NCI-H1417 (cell line): ENCODE measurements at regions not wholly inside any gene's neighbourhood (a gene's known extent, or its start where the extent isn't known, plus 50 kb on each side); places are given as distances from the start of the nearest gene placed in this dataset.
A peak's percentile ranks its signal among the peaks of the same experiment; 100 is the strongest.

Experiments
- DNase-seq, 3 experiments: peaks; one replicate each; lab custom pipeline; 2025; lab: John Stamatoyannopoulos, UW

- no peak for DNase-seq
Measured at GRCh38 chr11:122346006-122346405, 230.0 kb upstream of the BLID start.

DNA sequence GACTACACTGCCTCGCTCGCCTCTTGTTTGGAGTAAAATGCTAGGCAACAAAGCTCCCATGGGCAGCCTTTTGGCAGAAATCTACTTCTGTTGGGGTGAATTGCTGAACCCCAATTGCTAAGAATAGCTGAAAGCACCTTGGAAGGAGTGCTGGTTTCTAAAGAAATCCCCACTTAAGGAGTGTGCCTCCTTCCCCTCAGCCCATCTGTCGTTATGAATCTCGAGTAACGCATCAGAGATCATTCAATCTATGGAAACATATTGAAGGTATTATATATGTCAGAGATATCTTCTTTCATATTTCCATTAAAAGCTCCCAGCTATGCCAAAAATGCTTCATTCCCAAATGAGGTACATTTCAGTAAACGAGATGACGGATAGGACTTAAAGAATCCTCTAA is 229.6 kb upstream of the BLID start:
- DNase-seq = no peak

DNA sequence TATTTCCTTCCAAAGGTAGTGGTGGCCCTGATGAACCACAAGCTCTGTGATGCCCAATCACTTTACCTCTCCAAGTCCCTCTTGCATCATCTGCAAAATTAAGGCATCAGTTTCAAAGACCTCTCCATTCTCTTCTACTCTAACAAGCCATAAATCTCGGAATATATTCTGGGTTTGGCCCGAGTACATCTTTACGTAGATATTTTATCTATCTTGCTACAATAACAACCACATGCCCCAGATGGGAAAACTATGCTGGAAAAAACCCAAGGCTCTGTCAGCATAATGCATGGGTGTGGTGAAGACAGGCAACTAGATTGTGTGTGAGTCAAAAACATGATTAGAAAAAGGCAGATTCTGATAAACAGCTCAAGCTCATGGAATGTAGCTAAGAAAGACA is 228.2 kb upstream of the BLID start:
- no peak for DNase-seq

DNA sequence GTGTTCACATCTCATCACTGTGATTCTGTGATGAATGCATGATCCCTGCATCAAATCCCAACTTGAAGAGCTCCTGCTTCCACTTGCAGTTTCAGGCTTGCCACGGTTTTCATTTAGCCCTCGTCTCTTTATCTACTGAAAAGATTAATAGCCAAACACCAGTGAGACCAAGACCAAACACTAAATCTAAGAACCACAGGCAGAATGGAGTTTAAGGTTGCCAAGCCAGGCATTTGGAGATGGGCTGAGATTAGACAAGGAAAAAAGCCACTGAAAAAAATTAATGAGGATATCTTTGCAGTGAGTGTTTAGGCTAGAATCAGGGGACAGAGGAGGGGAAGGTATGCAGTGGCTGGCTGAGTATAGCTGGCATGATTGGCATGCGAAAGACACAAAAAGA is 227.2 kb upstream of the BLID start:
- no peak for DNase-seq

DNA sequence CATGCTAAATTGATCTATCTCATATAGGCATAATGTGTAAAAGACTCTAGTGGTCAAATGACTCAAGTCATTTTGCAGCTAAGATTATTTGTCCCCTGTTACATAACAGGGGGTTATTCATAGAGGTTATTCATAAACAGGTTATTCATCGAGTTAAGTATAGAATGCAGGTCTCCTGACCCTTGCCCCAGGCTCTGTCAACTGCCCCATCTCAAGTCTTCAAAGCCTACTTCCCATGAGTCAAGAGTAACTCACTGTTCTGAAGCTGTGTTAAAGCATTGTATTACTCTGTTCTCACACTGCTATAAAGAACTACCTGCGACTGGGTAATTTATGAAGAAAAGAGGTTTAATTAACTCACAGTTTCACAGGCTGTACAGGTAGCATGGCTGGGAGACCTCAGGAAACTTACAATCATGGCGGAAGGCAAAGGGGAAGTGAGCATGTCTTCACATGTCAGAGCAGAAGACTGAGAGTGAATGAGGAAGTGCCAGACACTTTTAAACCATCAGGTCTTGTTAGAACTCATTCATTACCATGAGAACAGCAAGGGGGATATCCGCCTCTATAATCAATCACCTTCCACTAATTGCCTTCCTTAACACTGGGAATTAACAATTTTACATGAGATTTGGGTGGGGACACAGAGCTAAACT is 226.2 kb upstream of the BLID start:
- no peak for DNase-seq

DNA sequence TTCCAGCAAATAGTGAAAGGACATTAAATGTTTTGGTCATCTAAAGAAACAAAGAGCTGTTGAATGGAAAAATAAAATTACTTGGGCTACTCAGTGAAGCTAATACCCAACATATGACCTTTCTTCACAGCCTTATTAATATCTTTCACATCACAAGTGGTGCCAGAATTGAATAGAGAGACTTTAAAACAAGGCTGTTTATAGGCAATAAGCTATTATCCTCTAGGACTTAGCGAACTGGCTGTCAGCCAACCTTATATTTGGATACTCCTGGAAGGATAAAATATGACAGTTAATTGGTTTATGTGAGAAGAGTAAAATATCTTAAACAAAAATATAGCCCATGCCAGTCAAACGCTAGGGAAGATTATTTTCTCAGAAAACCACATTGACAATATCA is 225.5 kb upstream of the BLID start:
- peak in 2 of 3 experiments; percentile 17 to 48 for DNase-seq

GRCh38 chr11:122340607-122341290 is 224.7 kb upstream of the BLID start:
- no peak for DNase-seq

DNA sequence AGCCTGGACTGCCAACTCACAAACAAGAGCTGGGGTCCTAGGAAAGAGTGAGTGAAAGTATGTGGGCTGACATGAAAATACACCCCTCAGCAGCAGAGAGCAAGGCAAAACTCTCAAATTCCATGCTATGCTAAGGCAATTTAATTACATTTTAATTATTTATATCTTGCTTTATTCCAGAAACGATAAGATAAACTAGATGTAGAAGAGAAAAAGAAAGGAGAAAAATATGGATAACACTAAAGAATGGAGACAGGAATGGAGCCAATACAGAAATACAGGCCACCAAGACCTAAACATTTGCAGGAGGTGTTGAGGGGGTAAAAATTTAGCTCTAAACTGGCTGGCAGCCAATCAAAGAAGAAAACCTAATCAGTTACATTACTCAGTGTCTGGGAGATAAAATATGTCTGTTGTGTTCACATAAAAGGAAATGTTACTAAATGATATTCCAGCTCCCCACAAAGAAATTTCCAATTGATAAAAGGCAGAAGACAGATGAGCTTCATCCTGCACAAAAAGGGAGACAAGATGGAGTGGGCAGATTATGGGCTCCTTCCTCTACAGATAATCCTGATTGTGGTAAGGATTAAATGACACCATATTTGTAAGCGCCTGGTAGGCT is 223.5 kb upstream of the BLID start:
- DNase-seq = no peak

GRCh38 chr11:122337704-122338103 is 221.7 kb upstream of the BLID start:
- DNase-seq = no peak

DNA sequence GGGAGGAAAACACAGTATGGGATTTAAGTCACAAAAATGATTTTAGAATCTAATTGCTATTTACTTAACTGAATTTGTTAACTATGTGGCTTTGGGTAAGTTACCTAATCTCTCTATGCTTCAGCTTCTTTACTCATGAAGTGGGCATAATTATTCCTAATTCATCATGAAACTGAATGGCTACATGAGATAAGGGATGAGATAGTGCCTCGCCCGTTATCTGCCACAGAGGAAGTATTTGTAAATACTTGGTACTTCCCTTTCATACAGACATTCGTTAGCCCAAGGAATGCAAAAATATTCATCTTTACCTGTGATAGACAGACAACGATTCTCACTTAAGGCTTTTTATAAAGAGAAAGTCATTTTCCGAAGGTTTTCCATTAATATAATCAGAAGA is 221.2 kb upstream of the BLID start:
- no peak for DNase-seq

- no peak for DNase-seq
Measured at GRCh38 chr11:122336706-122337105, 220.7 kb upstream of the BLID start.

DNA sequence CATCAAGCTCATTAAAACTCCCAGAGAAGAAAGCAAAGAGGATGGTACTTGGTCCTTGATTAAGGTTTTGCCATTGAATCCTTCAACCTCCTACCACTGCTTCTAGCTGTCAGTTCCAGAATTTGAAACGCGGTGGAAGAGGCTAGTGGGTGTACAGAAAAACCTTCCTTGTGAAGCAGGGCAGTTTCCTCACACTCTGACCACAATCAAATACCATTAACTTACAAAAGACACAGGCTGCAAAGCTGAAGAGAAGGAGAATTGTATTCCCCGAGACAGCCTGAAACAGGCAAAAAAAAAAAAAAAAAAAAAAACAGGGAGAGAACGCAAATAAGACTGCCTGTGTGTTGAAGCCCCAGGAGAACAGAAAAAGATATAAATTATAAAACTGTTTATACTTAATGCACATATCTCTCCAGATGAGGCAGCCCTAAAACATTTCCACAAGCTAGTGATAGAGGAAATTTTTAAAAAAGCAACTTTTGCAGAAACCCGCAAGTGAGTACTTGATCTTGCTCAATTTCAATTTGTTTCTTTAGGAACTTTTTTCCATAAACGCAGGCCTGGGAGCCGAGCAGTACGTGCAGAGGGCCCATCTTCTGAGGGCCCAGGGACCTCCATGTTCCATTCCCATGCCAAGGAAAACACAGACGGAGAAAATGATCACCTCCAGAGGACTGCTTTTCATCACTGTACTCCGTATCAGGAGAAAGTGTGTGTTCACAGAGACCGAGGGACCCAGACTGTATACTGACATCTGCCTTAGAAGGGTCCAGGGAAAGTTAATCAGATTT is 218.7 kb upstream of the BLID start:
- DNase-seq = no peak

DNA sequence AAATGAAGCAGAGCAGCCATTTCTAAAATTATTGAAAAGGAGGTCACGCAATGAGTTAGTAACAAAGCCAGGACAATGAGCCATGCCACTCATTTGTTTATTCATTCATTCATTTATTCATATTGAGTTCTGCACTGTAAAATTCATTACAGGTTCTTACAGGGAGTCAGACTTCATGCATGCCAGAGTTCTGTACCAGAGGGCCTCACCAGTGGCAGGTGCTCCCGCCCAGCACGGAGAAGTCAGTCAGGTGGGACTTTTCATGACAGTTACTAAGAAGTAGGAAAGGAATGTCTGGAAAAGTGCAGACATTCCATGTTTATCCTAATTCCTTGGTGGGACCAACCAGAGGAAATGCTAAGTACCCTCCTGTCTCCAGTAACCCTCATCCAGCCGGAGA is 217.5 kb upstream of the BLID start:
- no peak for DNase-seq

GRCh38 chr11:122331079-122331478 is 215.1 kb upstream of the BLID start:
- DNase-seq = no peak

DNA sequence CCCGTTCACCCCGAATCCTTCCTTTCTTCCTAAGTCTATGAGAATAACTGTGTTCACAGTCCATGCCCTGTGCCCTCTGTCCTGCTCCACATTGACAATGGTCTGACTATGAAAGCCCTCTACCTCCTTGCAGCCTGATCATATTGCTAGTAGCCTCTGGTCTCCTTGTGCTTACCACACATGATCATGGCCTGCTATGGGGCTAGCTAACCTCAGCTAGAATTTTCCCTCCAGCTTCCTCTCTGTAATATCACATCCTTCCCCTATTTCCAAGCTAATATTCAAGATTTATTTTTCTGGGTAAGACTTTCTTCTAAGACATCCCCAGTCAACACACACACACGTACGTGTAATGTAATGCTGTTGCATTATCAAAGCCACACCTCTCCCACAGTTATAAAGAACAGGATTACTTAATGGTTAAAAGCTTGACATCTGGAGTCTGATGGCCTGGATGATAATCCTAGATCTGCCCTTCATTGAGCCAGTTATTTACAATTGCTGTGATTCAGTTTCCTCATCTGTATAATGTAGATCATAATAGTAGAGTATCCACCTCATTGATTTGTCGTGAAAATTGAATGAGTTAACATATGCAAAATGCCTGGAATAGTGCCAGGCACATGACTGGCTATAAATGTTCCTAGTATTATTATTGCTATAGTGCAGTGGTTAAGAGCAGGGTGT is 214.4 kb upstream of the BLID start:
- no peak for DNase-seq

DNA sequence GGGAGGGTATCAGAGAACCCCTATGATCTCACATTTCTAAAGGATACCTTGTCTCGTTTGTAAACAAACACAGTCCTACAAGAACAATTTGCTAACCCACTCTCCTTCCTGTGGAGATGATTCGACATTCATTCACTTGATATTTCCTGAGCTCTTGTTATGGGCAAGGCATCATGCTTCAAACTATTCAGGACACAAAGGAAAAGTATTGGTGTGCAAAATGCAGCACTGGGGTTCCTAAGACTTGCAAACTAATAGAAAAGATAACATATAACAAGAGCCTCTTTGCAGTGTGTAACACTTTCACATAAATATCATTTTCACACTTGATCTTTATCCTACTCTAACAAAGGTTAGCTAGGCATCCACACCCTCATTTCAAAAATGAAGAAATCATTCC is 211.5 kb upstream of the BLID start:
- no peak for DNase-seq

- DNase-seq = no peak
Measured at GRCh38 chr11:122323754-122324421, 207.9 kb upstream of the BLID start.

- DNase-seq = no peak
Measured at GRCh38 chr11:122322329-122322728, 206.3 kb upstream of the BLID start.

DNA sequence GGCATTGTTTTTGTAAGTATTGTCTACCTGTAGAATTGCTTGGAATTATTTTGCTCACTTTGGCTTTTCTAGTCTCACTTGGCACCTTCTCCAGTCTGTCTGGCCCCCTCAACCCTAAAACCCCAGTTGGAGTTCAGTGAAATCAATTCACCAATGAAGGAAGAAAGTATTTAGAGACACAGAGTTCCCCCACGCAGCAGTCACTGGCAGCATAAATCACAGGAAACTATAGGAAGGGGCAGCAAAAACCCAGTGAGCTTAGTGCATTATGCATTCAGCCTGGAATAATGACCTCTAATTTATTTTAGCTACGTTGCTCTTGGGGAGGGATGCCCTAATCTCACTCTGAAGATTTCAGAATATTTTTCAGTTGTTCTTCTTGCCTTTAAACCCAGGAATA is 204.7 kb upstream of the BLID start:
- DNase-seq = no peak

GRCh38 chr11:122319691-122320620 is 203.9 kb upstream of the BLID start:
- no peak for DNase-seq
